RWPE2 (cell line): ENCODE measurements at regions not wholly inside any gene's neighbourhood (a gene's known extent, or its start where the extent isn't known, plus 50 kb on each side); places are given as distances from the start of the nearest gene placed in this dataset.

Source experiments
- ATAC-seq: fragments of 200-7000 bp; cut with Tn5 transposase; 3 replicates; pipeline ENCODE4 v1.9.1; 2021; ENCODE audit warnings: low read depth
- DNase-seq: peaks from one replicate; pipeline ENCODE4 v3.0.0-alpha.2; 2020; ENCODE audit warnings: low spot score
- H3K27ac ChIP-seq: fragments of 450-650 bp; 2 replicates; pipeline ENCODE4 v1.5.1; 2017; ENCODE audit warnings: mild to moderate bottlenecking; ENCODE audit not compliant: poor library complexity, severe bottlenecking
- H3K27me3 ChIP-seq: fragments of 250-450 bp; sonication (Bioruptor Pico); 2 replicates; pipeline ENCODE4 v1.5.1; 2021; ENCODE audit warnings: mild to moderate bottlenecking, moderate library complexity; ENCODE audit not compliant: insufficient read depth, poor library complexity, severe bottlenecking
- H3K36me3 ChIP-seq: fragments of 250-450 bp; sonication (Bioruptor Pico); 2 replicates; pipeline ENCODE4 v1.5.1; 2020; ENCODE audit warnings: low read depth, mild to moderate bottlenecking, moderate library complexity
- H3K4me1 ChIP-seq: fragments of 250-450 bp; sonication (Bioruptor Pico); 2 replicates; pipeline ENCODE4 v1.5.1; 2021; ENCODE audit warnings: mild to moderate bottlenecking, moderate library complexity; ENCODE audit not compliant: insufficient read depth, poor library complexity, severe bottlenecking
- H3K4me3 ChIP-seq: fragments of 250-450 bp; sonication (Bioruptor Pico); 2 replicates; pipeline ENCODE4 v1.5.1; 2021; ENCODE audit warnings: mild to moderate bottlenecking, moderate library complexity; ENCODE audit not compliant: severe bottlenecking
- H3K9me3 ChIP-seq: fragments of 250-450 bp; sonication (Bioruptor Pico); 2 replicates; pipeline ENCODE4 v1.5.1; 2021; ENCODE audit warnings: mild to moderate bottlenecking, moderate library complexity; ENCODE audit not compliant: severe bottlenecking
- TF ChIP-seq, protein P1 (sequence below): fragments of 450-650 bp; IDR thresholded peaks from one replicate; pipeline ENCODE4 v1.5.1; 2017; ENCODE audit warnings: mild to moderate bottlenecking, moderate library complexity; ENCODE audit not compliant: poor library complexity, severe bottlenecking

- H3K36me3 ChIP-seq: no peaks in the 10 kb centered on the region
- H3K4me1 ChIP-seq: peaks cover 3% of the 10 kb centered on the region
- ATAC-seq: peak; percentile 51; the same call in 2 of the 3 replicates
- no peaks in the 10 kb centered on the region for H3K9me3 ChIP-seq
- H3K4me3 ChIP-seq: no peak overlapping the region
- no peak for DNase-seq
- no peaks in the 10 kb centered on the region for H3K27me3 ChIP-seq
- no peak overlapping the region for H3K27ac ChIP-seq
- TF ChIP-seq, protein P1, sequence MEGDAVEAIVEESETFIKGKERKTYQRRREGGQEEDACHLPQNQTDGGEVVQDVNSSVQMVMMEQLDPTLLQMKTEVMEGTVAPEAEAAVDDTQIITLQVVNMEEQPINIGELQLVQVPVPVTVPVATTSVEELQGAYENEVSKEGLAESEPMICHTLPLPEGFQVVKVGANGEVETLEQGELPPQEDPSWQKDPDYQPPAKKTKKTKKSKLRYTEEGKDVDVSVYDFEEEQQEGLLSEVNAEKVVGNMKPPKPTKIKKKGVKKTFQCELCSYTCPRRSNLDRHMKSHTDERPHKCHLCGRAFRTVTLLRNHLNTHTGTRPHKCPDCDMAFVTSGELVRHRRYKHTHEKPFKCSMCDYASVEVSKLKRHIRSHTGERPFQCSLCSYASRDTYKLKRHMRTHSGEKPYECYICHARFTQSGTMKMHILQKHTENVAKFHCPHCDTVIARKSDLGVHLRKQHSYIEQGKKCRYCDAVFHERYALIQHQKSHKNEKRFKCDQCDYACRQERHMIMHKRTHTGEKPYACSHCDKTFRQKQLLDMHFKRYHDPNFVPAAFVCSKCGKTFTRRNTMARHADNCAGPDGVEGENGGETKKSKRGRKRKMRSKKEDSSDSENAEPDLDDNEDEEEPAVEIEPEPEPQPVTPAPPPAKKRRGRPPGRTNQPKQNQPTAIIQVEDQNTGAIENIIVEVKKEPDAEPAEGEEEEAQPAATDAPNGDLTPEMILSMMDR: no peak
Measured at GRCh38 chr18:23386317-23386716, 66.8 kb upstream of the RIOK3 start.

GRCh38 chr18:23387265-23387664, 65.8 kb upstream of the RIOK3 start:
- TF ChIP-seq, protein P1: no peak
- no peaks in the 10 kb centered on the region for H3K27me3 ChIP-seq
- ATAC-seq: no peak

DNA sequence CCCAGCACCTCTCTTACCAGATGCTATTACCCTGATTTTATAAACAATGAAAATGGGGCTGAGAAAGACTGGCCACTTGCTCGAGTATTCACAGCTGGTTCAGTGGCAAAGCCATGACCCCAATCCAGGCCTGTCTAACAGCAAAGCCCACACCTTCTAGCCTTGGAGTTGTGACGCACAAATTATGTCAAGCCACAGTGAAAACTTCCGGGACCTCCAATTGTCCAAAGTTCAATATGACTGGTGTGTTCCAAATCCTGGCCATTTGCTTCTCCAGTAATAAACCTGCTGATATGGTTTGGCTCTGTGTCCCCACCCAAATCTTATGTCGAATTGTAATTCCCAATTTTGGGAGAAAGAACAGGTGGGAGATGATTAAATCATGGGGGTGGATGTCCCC, 64.7 kb upstream of the RIOK3 start:
- TF ChIP-seq, protein P1: no peak
- Histone ChIP-seq H3K27me3 (no peaks in the 10 kb centered on the region), H3K27ac (no peak overlapping the region), H3K4me3 (no peak overlapping the region), H3K4me1 (peaks cover 3% of the 10 kb centered on the region), H3K9me3 (no peaks in the 10 kb centered on the region), H3K36me3 (no peaks in the 10 kb centered on the region)
- no peak for DNase-seq
- ATAC-seq: no peak

More at GRCh38 chr18:23387265-23387664, 65.8 kb upstream of the RIOK3 start:
- no peak for DNase-seq
- no peak overlapping the region for H3K27ac ChIP-seq
- no peaks in the 10 kb centered on the region for H3K36me3 ChIP-seq
- no peaks in the 10 kb centered on the region for H3K9me3 ChIP-seq
- no peak overlapping the region for H3K4me3 ChIP-seq
- peaks cover 3% of the 10 kb centered on the region for H3K4me1 ChIP-seq

- TF ChIP-seq, protein P1: no peak
- Histone ChIP-seq H3K4me3 (no peak overlapping the region), H3K4me1 (peaks cover 2% of the 10 kb centered on the region), H3K27me3 (no peaks in the 10 kb centered on the region), H3K27ac (no peak overlapping the region), H3K9me3 (no peaks in the 10 kb centered on the region), H3K36me3 (no peaks in the 10 kb centered on the region)
- no peak for DNase-seq
- no peak for ATAC-seq
Measured at GRCh38 chr18:23391156-23391555, 61.9 kb upstream of the RIOK3 start.

GRCh38 chr18:23397907-23398306, 55.2 kb upstream of the RIOK3 start:
- Histone ChIP-seq H3K4me3 (no peak overlapping the region), H3K27ac (no peak overlapping the region), H3K4me1 (no peaks in the 10 kb centered on the region), H3K36me3 (no peaks in the 10 kb centered on the region), H3K27me3 (no peaks in the 10 kb centered on the region), H3K9me3 (no peaks in the 10 kb centered on the region)
- ATAC-seq: no peak
- TF ChIP-seq, protein P1: no peak
- no peak for DNase-seq
